ENCODE measurements at regions not wholly inside any gene's neighbourhood (a gene's known extent, or its start where the extent isn't known, plus 50 kb on each side); places are given as distances from the start of the nearest gene placed in this dataset.

- TF ChIP-seq CTCF (IDR thresholded peaks at IDR 0.05) (no peak), POLR2A (IDR thresholded peaks at IDR 0.05) (no peak)
Observed at GRCh38 chr2:124985270-124985669, 960.2 kb downstream of the CNTNAP5 start.
